Upper lobe of left lung (tissue), 4 donors: ENCODE measurements at regions not wholly inside any gene's neighbourhood (a gene's known extent, or its start where the extent isn't known, plus 50 kb on each side); places are given as distances from the start of the nearest gene placed in this dataset.

ENCODE experiments used
- POLR2A ChIP-seq, 4 donors: fragments of 450-650 bp; IDR thresholded peaks; one replicate each; pipeline ENCODE4 v1.5.1; 2016 to 2017; ENCODE audit warnings: antibody characterized with exemption in 4 of 4, mild to moderate bottlenecking in 2 of 4
- POLR2AphosphoS5 ChIP-seq, 2 donors: sonication (generic); formaldehyde crosslinking; IDR thresholded peaks; one replicate each; pipeline ENCODE4 v1.5.1; 2017; ENCODE audit warnings: antibody characterized with exemption in 2 of 2
- TF ChIP-seq, protein P1 (sequence below), 6 experiments: fragments of 450-650 bp in 4 of 6; fragments of 200-600 bp in 2 of 6; sonication (generic) in 2 of 6; IDR thresholded peaks; one replicate each; pipeline ENCODE4 v1.5.1; 2016 to 2019; ENCODE audit warnings: antibody characterized with exemption in 6 of 6

DNA sequence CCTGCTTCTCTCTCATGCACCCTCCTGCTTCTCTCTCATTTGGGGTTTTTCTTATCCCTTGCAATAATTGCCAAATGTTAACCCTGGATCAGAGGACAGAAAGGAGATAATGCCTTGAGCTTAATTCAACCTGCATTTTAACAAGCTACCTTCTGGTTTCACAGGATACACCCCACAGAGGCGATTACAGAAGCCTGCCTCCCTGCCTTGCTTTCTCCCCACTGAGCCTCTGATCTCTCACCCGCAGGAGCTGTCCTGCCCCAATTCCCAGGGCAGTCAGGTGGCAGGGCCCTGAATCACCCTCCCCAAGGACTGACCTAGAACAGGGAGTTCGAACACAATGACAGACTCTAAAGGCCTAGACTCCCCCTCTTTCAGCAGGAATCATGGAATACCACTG lies 959.5 kb downstream of the GRID1 start:
- no peak for TF ChIP-seq POLR2A (IDR thresholded peaks at IDR 0.05)
- no peak for TF ChIP-seq POLR2AphosphoS5 (IDR thresholded peaks at IDR 0.05)
- TF ChIP-seq, protein P1, sequence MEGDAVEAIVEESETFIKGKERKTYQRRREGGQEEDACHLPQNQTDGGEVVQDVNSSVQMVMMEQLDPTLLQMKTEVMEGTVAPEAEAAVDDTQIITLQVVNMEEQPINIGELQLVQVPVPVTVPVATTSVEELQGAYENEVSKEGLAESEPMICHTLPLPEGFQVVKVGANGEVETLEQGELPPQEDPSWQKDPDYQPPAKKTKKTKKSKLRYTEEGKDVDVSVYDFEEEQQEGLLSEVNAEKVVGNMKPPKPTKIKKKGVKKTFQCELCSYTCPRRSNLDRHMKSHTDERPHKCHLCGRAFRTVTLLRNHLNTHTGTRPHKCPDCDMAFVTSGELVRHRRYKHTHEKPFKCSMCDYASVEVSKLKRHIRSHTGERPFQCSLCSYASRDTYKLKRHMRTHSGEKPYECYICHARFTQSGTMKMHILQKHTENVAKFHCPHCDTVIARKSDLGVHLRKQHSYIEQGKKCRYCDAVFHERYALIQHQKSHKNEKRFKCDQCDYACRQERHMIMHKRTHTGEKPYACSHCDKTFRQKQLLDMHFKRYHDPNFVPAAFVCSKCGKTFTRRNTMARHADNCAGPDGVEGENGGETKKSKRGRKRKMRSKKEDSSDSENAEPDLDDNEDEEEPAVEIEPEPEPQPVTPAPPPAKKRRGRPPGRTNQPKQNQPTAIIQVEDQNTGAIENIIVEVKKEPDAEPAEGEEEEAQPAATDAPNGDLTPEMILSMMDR (IDR thresholded peaks at IDR 0.05), result no peak
